Brain microvascular endothelial cell (primary cell): ENCODE measurements at regions not wholly inside any gene's neighbourhood (a gene's known extent, or its start where the extent isn't known, plus 50 kb on each side); places are given as distances from the start of the nearest gene placed in this dataset.
"Not testable (repeated sequence)": the region's sequence is repeated elsewhere in the genome, so short reads cannot be mapped to it uniquely, and the experiment has no call there.

ENCODE experiments used
- DNase-seq: peaks from one replicate; pipeline ENCODE4 v3.0.0-alpha.2; 2020
- H3K27ac ChIP-seq: fragments of 250-450 bp; sonication (Bioruptor Pico); 2 replicates; pipeline ENCODE4 v1.5.1; 2020; ENCODE audit warnings: mild to moderate bottlenecking, moderate library complexity
- H3K27me3 ChIP-seq: fragments of 250-450 bp; sonication (Bioruptor Pico); replicated peaks from 2 replicates; pipeline ENCODE4 v1.5.1; 2020; ENCODE audit warnings: mild to moderate bottlenecking
- H3K36me3 ChIP-seq: fragments of 250-450 bp; sonication (Bioruptor Pico); replicated peaks from 2 replicates; pipeline ENCODE4 v1.5.1; 2020; ENCODE audit warnings: mild to moderate bottlenecking
- H3K4me3 ChIP-seq: 2 replicates; pipeline ENCODE4 v1.5.1; 2011; ENCODE audit warnings: low read depth, mild to moderate bottlenecking, control low read depth, low read length, moderate library complexity
- in situ Hi-C: cut with HindIII; loops from 2 replicates; pipeline ENCODE4 v1.10.0; 2017; ENCODE audit warnings: low sequenced_read_pairs, low pct_ligation_motif_present
- TF ChIP-seq, protein P1 (sequence below): IDR thresholded peaks from 2 replicates; pipeline ENCODE4 v1.5.1; 2011; ENCODE audit warnings: low read depth, mild to moderate bottlenecking, moderate library complexity, low read length, control low read depth, inconsistent platforms; ENCODE audit errors: missing control alignments

DNA sequence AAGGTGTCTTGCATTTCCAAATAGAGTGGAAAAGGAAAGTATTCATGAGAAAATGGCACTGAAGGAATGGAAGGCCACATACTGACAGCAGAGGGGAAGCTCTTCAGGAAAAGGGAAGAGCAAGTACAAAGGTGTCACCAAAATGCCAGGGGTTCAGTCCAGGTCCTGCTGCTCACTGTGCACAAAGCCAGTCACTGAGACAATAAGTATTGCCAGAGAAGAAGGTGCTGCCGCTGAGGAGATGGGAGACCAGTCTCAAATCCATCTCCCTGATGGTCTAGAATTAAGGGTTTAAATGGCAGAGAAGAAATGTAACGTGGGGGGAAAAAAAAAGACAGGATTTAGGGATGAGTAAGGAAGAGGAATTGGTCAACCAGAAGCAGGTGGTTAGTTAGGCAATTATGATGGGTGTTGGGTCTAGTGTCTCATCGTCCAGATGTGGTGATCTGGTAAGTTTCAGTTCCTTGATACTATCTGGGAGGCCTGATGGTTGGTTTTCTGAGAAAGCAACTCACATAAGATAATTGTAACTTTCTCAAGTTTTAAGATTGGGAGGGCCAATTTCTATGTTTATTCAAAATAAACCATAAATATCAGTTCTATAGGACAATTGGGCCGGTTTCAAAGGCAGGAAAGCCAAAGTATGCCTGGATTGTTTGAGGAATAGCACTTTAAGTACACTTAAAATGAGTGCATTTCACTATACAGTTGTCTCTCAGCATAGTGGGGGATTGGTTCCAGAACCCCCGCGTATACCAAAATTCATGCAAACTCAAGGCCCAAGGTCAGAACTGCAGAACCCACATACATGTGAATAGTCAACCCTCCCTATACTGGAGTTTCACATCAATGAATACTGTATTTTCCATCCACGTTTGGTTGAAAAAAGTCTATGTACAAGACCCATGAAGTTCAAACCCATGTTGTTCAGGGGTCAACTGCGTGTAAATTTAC, 109.1 kb upstream of the DNAJC10 start:
- in situ Hi-C loops, result no loop called here
- Histone ChIP-seq H3K4me3 (no peak overlapping the region), H3K27ac (no peak overlapping the region), H3K36me3 (no peaks in the 10 kb centered on the region), H3K27me3 (no peaks in the 10 kb centered on the region)
- DNase-seq, result no peak
- TF ChIP-seq, protein P1, sequence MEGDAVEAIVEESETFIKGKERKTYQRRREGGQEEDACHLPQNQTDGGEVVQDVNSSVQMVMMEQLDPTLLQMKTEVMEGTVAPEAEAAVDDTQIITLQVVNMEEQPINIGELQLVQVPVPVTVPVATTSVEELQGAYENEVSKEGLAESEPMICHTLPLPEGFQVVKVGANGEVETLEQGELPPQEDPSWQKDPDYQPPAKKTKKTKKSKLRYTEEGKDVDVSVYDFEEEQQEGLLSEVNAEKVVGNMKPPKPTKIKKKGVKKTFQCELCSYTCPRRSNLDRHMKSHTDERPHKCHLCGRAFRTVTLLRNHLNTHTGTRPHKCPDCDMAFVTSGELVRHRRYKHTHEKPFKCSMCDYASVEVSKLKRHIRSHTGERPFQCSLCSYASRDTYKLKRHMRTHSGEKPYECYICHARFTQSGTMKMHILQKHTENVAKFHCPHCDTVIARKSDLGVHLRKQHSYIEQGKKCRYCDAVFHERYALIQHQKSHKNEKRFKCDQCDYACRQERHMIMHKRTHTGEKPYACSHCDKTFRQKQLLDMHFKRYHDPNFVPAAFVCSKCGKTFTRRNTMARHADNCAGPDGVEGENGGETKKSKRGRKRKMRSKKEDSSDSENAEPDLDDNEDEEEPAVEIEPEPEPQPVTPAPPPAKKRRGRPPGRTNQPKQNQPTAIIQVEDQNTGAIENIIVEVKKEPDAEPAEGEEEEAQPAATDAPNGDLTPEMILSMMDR, result no peak

DNA sequence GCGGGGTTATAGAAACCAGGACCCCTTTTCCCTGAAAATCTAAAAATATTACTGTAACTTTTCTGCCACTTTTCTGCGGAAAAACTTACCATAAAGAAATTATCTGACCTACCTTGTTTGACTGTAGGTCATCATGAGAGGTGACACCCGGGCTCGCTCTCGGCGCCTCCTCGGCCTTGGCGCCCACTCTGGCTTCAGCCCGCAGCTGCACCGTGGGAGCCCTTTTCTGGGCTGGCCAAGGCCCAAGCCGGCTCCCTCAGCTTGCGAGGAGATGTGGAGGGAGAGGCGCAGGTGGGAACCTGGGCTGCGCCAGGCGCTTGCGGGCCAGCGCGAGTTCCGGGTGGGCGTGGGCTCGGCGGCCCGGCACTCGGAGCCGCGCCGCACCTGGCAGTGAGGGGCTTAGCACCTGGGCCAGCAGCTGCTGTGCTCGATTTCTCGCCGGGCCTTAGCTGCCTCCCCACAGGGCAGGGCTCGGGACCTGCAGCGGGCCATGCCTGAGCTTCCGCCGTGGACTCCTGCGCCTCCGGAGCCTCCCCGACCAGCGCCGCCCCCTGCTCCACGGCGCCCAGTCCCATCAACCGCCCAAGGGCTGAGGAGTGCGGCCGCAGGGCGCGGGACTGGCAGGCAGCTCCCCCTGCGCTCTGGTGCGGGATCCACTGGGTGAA, 107.7 kb upstream of the DNAJC10 start:
- Histone ChIP-seq H3K36me3 (no peaks in the 10 kb centered on the region), H3K4me3 (no peak overlapping the region), H3K27ac (no peak overlapping the region), H3K27me3 (no peaks in the 10 kb centered on the region)
- in situ Hi-C loops, result no loop called here
- no peak for DNase-seq
- TF ChIP-seq, protein P1, result no peak

DNA sequence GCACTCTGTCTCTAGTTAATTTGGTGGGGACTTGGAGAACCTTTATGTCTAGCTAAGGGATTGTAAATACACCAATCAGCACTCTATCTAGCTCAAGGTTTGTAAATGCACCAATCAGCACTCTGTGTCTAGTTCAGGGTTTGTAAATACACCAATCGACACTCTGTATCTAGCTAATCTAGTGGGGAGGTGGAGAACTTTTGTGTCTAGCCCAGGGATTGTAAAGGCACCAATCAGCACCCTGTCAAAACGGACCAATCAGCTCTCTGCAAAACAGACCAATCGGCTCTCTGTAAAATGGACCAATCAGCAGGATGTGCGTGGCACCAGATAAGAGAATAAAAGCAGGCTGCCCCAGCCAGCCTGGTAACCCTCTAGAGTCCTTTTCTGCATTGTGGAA, 107.1 kb upstream of the DNAJC10 start:
- DNase-seq, H3K27me3 ChIP-seq, H3K27ac ChIP-seq, H3K4me3 ChIP-seq, H3K36me3 ChIP-seq, in situ Hi-C loops: not testable (repeated sequence)

DNA sequence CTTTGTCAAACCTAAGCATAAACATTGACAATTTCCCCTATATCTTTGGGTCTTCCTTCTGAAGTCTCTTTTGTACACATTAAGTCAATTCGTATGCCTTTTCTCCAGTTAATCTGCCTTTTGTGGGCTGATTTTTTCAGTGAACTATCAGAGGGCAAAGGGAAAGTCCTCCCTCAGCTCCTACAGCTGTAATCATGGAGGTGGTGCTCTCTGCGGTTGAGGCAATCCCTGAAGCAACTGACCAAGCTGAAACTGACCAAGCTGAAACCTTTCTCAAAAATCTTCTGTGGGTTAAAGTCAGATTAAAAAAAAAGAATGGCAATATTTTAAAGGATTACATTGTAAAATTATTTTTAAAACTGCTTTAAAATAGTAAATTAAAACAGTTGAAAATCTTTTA, 105.8 kb upstream of the DNAJC10 start:
- Histone ChIP-seq H3K27me3 (no peaks in the 10 kb centered on the region), H3K27ac (no peak overlapping the region), H3K36me3 (no peaks in the 10 kb centered on the region), H3K4me3 (no peak overlapping the region)
- TF ChIP-seq, protein P1, result no peak
- in situ Hi-C loops, result no loop called here
- no peak for DNase-seq

DNA sequence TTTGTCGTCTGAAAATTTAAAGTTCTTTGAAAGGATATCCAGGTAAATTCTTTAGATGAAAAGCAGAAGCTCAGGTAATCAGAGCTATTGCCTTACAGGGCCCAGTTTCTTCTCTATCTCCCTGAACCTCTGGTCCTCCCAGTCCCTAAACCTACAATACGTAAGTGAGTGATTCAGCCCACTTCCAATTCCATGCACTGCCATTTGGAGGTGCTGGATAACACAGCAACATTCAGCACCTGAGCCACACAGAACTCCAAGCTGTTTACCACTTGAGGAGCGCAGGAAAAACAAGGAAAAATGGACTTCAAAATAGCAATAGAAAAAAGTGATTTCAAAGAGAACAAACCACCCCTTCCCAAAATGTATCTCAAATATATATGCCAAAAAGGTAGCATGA, 105.0 kb upstream of the DNAJC10 start:
- in situ Hi-C loops, result no loop called here
- no peak for DNase-seq
- no peak overlapping the region for H3K4me3 ChIP-seq
- H3K27ac ChIP-seq, result no peak overlapping the region
- no peaks in the 10 kb centered on the region for H3K27me3 ChIP-seq
- TF ChIP-seq, protein P1, result no peak
- H3K36me3 ChIP-seq, result no peaks in the 10 kb centered on the region

DNA sequence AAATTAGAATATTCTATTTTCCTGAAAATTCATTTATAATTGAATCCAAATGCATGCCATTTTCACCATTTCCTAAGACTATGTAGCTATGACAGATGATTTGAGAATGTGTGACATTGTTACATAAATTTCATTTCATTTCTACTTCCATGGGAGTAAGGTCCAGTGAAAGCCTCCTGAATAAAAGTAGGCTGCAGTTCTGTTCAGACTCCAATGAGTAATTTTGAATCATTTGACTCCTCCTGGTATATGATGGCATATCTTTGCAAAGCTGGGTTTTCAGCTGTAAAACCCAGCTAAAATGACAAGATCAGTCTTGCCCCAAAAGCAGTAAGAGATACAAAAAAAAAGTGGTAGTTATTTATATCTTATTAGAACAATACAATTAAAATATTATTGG, 101.0 kb upstream of the DNAJC10 start:
- H3K4me3 ChIP-seq, result no peak overlapping the region
- H3K27me3 ChIP-seq, result no peaks in the 10 kb centered on the region
- TF ChIP-seq, protein P1, result no peak
- in situ Hi-C loops, result no loop called here
- no peaks in the 10 kb centered on the region for H3K36me3 ChIP-seq
- H3K27ac ChIP-seq, result no peak overlapping the region
- no peak for DNase-seq
